Lower lobe of right lung (tissue), 2 donors: ENCODE measurements at regions not wholly inside any gene's neighbourhood (a gene's known extent, or its start where the extent isn't known, plus 50 kb on each side); places are given as distances from the start of the nearest gene placed in this dataset.

Experiments used
- ATAC-seq, 2 donors: fragments of 200-7000 bp; cut with Tn5 transposase; one replicate each; pipeline ENCODE4 v1.9.1; 2020 to 2022; ENCODE audit warnings: mild to moderate bottlenecking in 2 of 2, moderate library complexity in 2 of 2
- DNase-seq: peaks from one replicate; pipeline ENCODE4 v3.0.0-alpha.2; 2020
- H3K27ac ChIP-seq: fragments of 200-600 bp; one replicate; pipeline ENCODE4 v1.8.0; 2022
- H3K27me3 ChIP-seq: fragments of 200-600 bp; one replicate; pipeline ENCODE4 v1.8.0; 2022; ENCODE audit warnings: low read depth
- H3K36me3 ChIP-seq: fragments of 200-600 bp; one replicate; pipeline ENCODE4 v1.8.0; 2022; ENCODE audit warnings: mild to moderate bottlenecking
- H3K4me1 ChIP-seq: fragments of 200-600 bp; one replicate; pipeline ENCODE4 v1.8.0; 2022
- H3K4me3 ChIP-seq: fragments of 200-600 bp; one replicate; pipeline ENCODE4 v1.8.0; 2022; ENCODE audit warnings: mild to moderate bottlenecking
- H3K9me3 ChIP-seq: fragments of 200-600 bp; one replicate; pipeline ENCODE4 v1.8.0; 2022
- CTCF ChIP-seq: fragments of 200-600 bp; IDR thresholded peaks from one replicate; pipeline ENCODE4 v1.8.0; 2022; ENCODE audit warnings: antibody characterized with exemption, mild to moderate bottlenecking
- intact Hi-C: fragments of 100-400 bp; cut with DNase I; formaldehyde crosslinking; loops from one replicate; pipeline ENCODE4 v1.11.0; 2022
- donor health status: DM: no; HTN: yes; CAD: no; lungs with severe emphysema.

GRCh38 chr21:39114871-39115575 lies 68.2 kb downstream of the PSMG1 start:
- DNase-seq (no peak), ATAC-seq (no peak)
- no peaks in the 10 kb centered on the region for H3K9me3 ChIP-seq
- no peaks in the 10 kb centered on the region for H3K27me3 ChIP-seq
- no peak for TF ChIP-seq CTCF
- no peak overlapping the region for H3K4me3 ChIP-seq
- no peak overlapping the region for H3K27ac ChIP-seq
- intact Hi-C loops, result no loop called here
- no peaks in the 10 kb centered on the region for H3K36me3 ChIP-seq
- no peaks in the 10 kb centered on the region for H3K4me1 ChIP-seq

GRCh38 chr21:39111931-39112550 lies 71.2 kb downstream of the PSMG1 start:
- H3K9me3 ChIP-seq, result no peaks in the 10 kb centered on the region
- H3K27me3 ChIP-seq, result no peaks in the 10 kb centered on the region
- no peak for TF ChIP-seq CTCF
- ATAC-seq, result no peak
- H3K4me3 ChIP-seq, result no peak overlapping the region
- no peaks in the 10 kb centered on the region for H3K36me3 ChIP-seq
- intact Hi-C loops, result no loop called here
- no peaks in the 10 kb centered on the region for H3K4me1 ChIP-seq
- no peak for DNase-seq
- H3K27ac ChIP-seq, result no peak overlapping the region

- ATAC-seq, result no peak
- no peak for TF ChIP-seq CTCF
- Histone ChIP-seq H3K9me3 (no peaks in the 10 kb centered on the region), H3K27me3 (no peaks in the 10 kb centered on the region), H3K4me3 (no peak overlapping the region), H3K4me1 (peaks cover 1% of the 10 kb centered on the region), H3K36me3 (no peaks in the 10 kb centered on the region), H3K27ac (no peak overlapping the region)
- intact Hi-C loops, result no loop called here
- no peak for DNase-seq
These were observed 72.8 kb downstream of the PSMG1 start for GRCh38 chr21:39110431-39110830.

- no peak overlapping the region for H3K4me3 ChIP-seq
- TF ChIP-seq CTCF, result no peak
- H3K9me3 ChIP-seq, result no peaks in the 10 kb centered on the region
- H3K27me3 ChIP-seq, result no peaks in the 10 kb centered on the region
- DNase-seq, result no peak
- ATAC-seq, result no peak
- H3K27ac ChIP-seq, result no peak overlapping the region
- H3K4me1 ChIP-seq, result peaks cover 9% of the 10 kb centered on the region
- intact Hi-C loops, result no loop called here
- no peaks in the 10 kb centered on the region for H3K36me3 ChIP-seq
These were observed 73.5 kb downstream of the PSMG1 start for GRCh38 chr21:39109596-39110210.

GRCh38 chr21:39109163-39109530 lies 74.1 kb downstream of the PSMG1 start:
- ATAC-seq, result no peak

More at GRCh38 chr21:39109163-39109530, 74.1 kb downstream of the PSMG1 start:
- no peak for DNase-seq
- Histone ChIP-seq H3K9me3 (no peaks in the 10 kb centered on the region), H3K27ac (no peak overlapping the region), H3K4me1 (peaks cover 14% of the 10 kb centered on the region), H3K27me3 (no peaks in the 10 kb centered on the region), H3K36me3 (no peaks in the 10 kb centered on the region), H3K4me3 (no peak overlapping the region)
- intact Hi-C loops, result no loop called here
- TF ChIP-seq CTCF, result no peak
